ENCODE measurements at regions not wholly inside any gene's neighbourhood (a gene's known extent, or its start where the extent isn't known, plus 50 kb on each side); places are given as distances from the start of the nearest gene placed in this dataset.

- Mint-ChIP-seq H3K9me3 (no peaks in the 10 kb centered on the region), H3K4me3 (no peak overlapping the region), H3K27ac (no peak overlapping the region), H3K4me1 (no peaks in the 10 kb centered on the region), H3K36me3 (no peaks in the 10 kb centered on the region), H3K27me3 (ENCODE audit: low read depth) (no peaks in the 10 kb centered on the region)
- CTCF ChIA-PET = no interaction called here
- TF ChIP-seq JAZF1 (CRISPR knock-in tag; IDR thresholded peaks at IDR 0.05) (no peak), ZMAT4 (CRISPR knock-in tag; IDR thresholded peaks at IDR 0.05) (no peak), HMGA2 (CRISPR knock-in tag; IDR thresholded peaks at IDR 0.05) (0 out of 2 replicates have a peak, but pooled peaks have one; percentile 26), E2F5 (CRISPR knock-in tag; IDR thresholded peaks at IDR 0.05) (no peak)
- POLR2A ChIA-PET = no interaction called here
- ATAC-seq (no peak), DNase-seq (ENCODE audit: low spot score) (no peak)
These were observed 248.0 kb upstream of the DCAF8L1 start for GRCh38 chrX:28229217-28229616.

- CTCF ChIA-PET = no interaction called here
- DNase-seq (ENCODE audit: low spot score) = no peak
- no peak for ATAC-seq
- H3K27ac Mint-ChIP-seq = no peak overlapping the region
- no peak for TF ChIP-seq ZNF423 (CRISPR knock-in tag; IDR thresholded peaks at IDR 0.05)
- no peak for TF ChIP-seq KAT7 (CRISPR knock-in tag; IDR thresholded peaks at IDR 0.05; ENCODE audit: borderline replicate concordance)
- no peak for TF ChIP-seq JAZF1 (CRISPR knock-in tag; IDR thresholded peaks at IDR 0.05)
- no peak for TF ChIP-seq ETV6 (CRISPR knock-in tag; IDR thresholded peaks at IDR 0.05)
- H3K4me3 Mint-ChIP-seq = no peak overlapping the region
- H3K36me3 Mint-ChIP-seq = no peaks in the 10 kb centered on the region
- no peaks in the 10 kb centered on the region for H3K27me3 Mint-ChIP-seq (ENCODE audit: low read depth)
- POLR2A ChIA-PET = no interaction called here
- H3K9me3 Mint-ChIP-seq = no peaks in the 10 kb centered on the region
- no peaks in the 10 kb centered on the region for H3K4me1 Mint-ChIP-seq
These were observed 244.3 kb upstream of the DCAF8L1 start for GRCh38 chrX:28225513-28225912.

- H3K27me3 Mint-ChIP-seq (ENCODE audit: low read depth) = no peaks in the 10 kb centered on the region
- no peak overlapping the region for H3K27ac Mint-ChIP-seq
- ChIA-PET POLR2A (no interaction called here), CTCF (no interaction called here)
- no peak for TF ChIP-seq MLX (CRISPR knock-in tag; IDR thresholded peaks at IDR 0.05)
- TF ChIP-seq AR (CRISPR knock-in tag; IDR thresholded peaks at IDR 0.05) = no peak
- TF ChIP-seq FOXK1 (CRISPR knock-in tag; IDR thresholded peaks at IDR 0.05) = no peak
- TF ChIP-seq GTF2I (CRISPR knock-in tag; conservative IDR thresholded peaks at IDR 0.05) = no peak
- H3K4me3 Mint-ChIP-seq = no peak overlapping the region
- H3K36me3 Mint-ChIP-seq = no peaks in the 10 kb centered on the region
- ATAC-seq (no peak), DNase-seq (ENCODE audit: low spot score) (no peak)
- no peaks in the 10 kb centered on the region for H3K9me3 Mint-ChIP-seq
- H3K4me1 Mint-ChIP-seq = no peaks in the 10 kb centered on the region
These were observed 242.7 kb upstream of the DCAF8L1 start for GRCh38 chrX:28223991-28224390.

- Mint-ChIP-seq H3K4me1 (no peaks in the 10 kb centered on the region), H3K27me3 (ENCODE audit: low read depth) (no peaks in the 10 kb centered on the region), H3K36me3 (no peaks in the 10 kb centered on the region), H3K4me3 (no peak overlapping the region), H3K27ac (no peak overlapping the region), H3K9me3 (no peaks in the 10 kb centered on the region)
- ATAC-seq (no peak), DNase-seq (ENCODE audit: low spot score) (no peak)
- CTCF ChIA-PET = no interaction called here
- POLR2A ChIA-PET = no interaction called here
- TF ChIP-seq HMGXB4 (CRISPR knock-in tag; IDR thresholded peaks at IDR 0.05) (no peak), ZNF423 (CRISPR knock-in tag; IDR thresholded peaks at IDR 0.05) (no peak), ZSCAN18 (CRISPR knock-in tag; IDR thresholded peaks at IDR 0.05) (no peak), FOXP4 (CRISPR knock-in tag; IDR thresholded peaks at IDR 0.05) (no peak), ZNF317 (CRISPR knock-in tag; IDR thresholded peaks at IDR 0.05; ENCODE audit: borderline replicate concordance, low read depth) (no peak), ZBTB43 (CRISPR knock-in tag; IDR thresholded peaks at IDR 0.05) (no peak), NR1H2 (CRISPR knock-in tag; IDR thresholded peaks at IDR 0.05) (no peak)
These were observed 242.2 kb upstream of the DCAF8L1 start for GRCh38 chrX:28223469-28223868.
